B cell (primary cell): ENCODE measurements at regions not wholly inside any gene's neighbourhood (a gene's known extent, or its start where the extent isn't known, plus 50 kb on each side); places are given as distances from the start of the nearest gene placed in this dataset.

Experiments
- CTCF ChIP-seq: fragments of 200-600 bp; IDR thresholded peaks from one replicate; pipeline ENCODE4 v1.8.0; 2022; ENCODE audit warnings: antibody characterized with exemption, mild to moderate bottlenecking
- EZH2 ChIP-seq: IDR thresholded peaks from 2 replicates; pipeline ENCODE4 v1.6.1; 2012; ENCODE audit warnings: borderline replicate concordance, low read depth, mild to moderate bottlenecking, moderate library complexity, low read length; ENCODE audit not compliant: insufficient read depth, poor library complexity, severe bottlenecking

GRCh38 chr3:89025185-89025584 is 82.2 kb upstream of the EPHA3 start:
- TF ChIP-seq CTCF (no peak), EZH2 (no peak)
